Immature natural killer cell (primary cell): ENCODE measurements at regions not wholly inside any gene's neighbourhood (a gene's known extent, or its start where the extent isn't known, plus 50 kb on each side); places are given as distances from the start of the nearest gene placed in this dataset.

Experiments used
- DNase-seq, 3 donors: peaks; one replicate each; pipeline ENCODE4 v3.0.0; 2022; ENCODE audit warnings: mixed read lengths in 1 of 3
- H3K27ac Mint-ChIP-seq, 6 donors: one replicate each; pipeline ENCODE4 v1.8.0; 2020; ENCODE audit warnings: mixed read lengths in 6 of 6, mild to moderate bottlenecking in 5 of 6, inconsistent platforms in 4 of 6, moderate library complexity in 3 of 6
- H3K27me3 Mint-ChIP-seq, 3 donors: one replicate each; pipeline ENCODE4 v1.8.0; 2020 to 2021; ENCODE audit warnings: low read depth in 3 of 3, mild to moderate bottlenecking in 3 of 3, mixed read lengths in 3 of 3, moderate library complexity in 3 of 3, inconsistent platforms in 1 of 3
- H3K36me3 Mint-ChIP-seq, 3 donors: one replicate each; pipeline ENCODE4 v1.8.0; 2020; ENCODE audit warnings: mixed read lengths in 3 of 3, inconsistent platforms in 2 of 3, mild to moderate bottlenecking in 2 of 3
- H3K4me1 Mint-ChIP-seq, 2 donors: one replicate each; pipeline ENCODE4 v1.8.0; 2020; ENCODE audit warnings: inconsistent platforms in 2 of 2, mild to moderate bottlenecking in 2 of 2, mixed read lengths in 2 of 2, moderate library complexity in 1 of 2
- H3K4me3 Mint-ChIP-seq, 5 donors: one replicate each; pipeline ENCODE4 v1.8.0; 2020; ENCODE audit warnings: mild to moderate bottlenecking in 5 of 5, mixed read lengths in 5 of 5, inconsistent platforms in 3 of 5, moderate library complexity in 3 of 5
- H3K9me3 Mint-ChIP-seq, 6 donors: one replicate each; pipeline ENCODE4 v1.8.0; 2020; ENCODE audit warnings: mild to moderate bottlenecking in 6 of 6, mixed read lengths in 6 of 6, inconsistent platforms in 4 of 6, moderate library complexity in 3 of 6

GRCh38 chr14:106200541-106201315 is 674.3 kb downstream of the TMEM121 start:
- Mint-ChIP-seq H3K4me1 (no peaks in the 10 kb centered on the region), H3K36me3 (peaks cover 0 to 3% (median 0%) of the 10 kb centered on the region in 3 donors), H3K9me3 (no peaks in the 10 kb centered on the region), H3K27me3 (peaks cover 3 to 12% (median 11%) of the 10 kb centered on the region in 3 donors), H3K4me3 (no peak overlapping the region), H3K27ac (no peak overlapping the region)
- DNase-seq, result no peak

GRCh38 chr14:106201376-106201775 is 675.0 kb downstream of the TMEM121 start:
- Mint-ChIP-seq H3K4me3 (no peak overlapping the region), H3K27me3 (peaks cover 3 to 12% (median 12%) of the 10 kb centered on the region in 3 donors), H3K36me3 (peaks cover 0 to 3% (median 0%) of the 10 kb centered on the region in 3 donors), H3K9me3 (no peaks in the 10 kb centered on the region), H3K27ac (no peak overlapping the region), H3K4me1 (no peaks in the 10 kb centered on the region)
- DNase-seq, result no peak

GRCh38 chr14:106203438-106203837 is 677.1 kb downstream of the TMEM121 start:
- no peak overlapping the region for H3K27ac Mint-ChIP-seq
- peaks cover 7 to 12% (median 8%) of the 10 kb centered on the region in 3 donors for H3K27me3 Mint-ChIP-seq
- no peak for DNase-seq
- no peaks in the 10 kb centered on the region for H3K4me1 Mint-ChIP-seq
- no peaks in the 10 kb centered on the region for H3K36me3 Mint-ChIP-seq
- H3K4me3 Mint-ChIP-seq, result no peak overlapping the region
- H3K9me3 Mint-ChIP-seq, result no peaks in the 10 kb centered on the region

- H3K9me3 Mint-ChIP-seq, result no peaks in the 10 kb centered on the region
- H3K27ac Mint-ChIP-seq, result no peak overlapping the region
Measured at GRCh38 chr14:106204063-106204462, 677.7 kb downstream of the TMEM121 start.

GRCh38 chr14:106207316-106207715 is 680.9 kb downstream of the TMEM121 start:
- H3K36me3 Mint-ChIP-seq, result no peaks in the 10 kb centered on the region
- no peak overlapping the region for H3K27ac Mint-ChIP-seq
- DNase-seq, result no peak
- H3K9me3 Mint-ChIP-seq, result no peaks in the 10 kb centered on the region
- H3K4me3 Mint-ChIP-seq, result no peak overlapping the region
- peaks cover 0 to 5% of the 10 kb centered on the region in 2 donors for H3K4me1 Mint-ChIP-seq
- peaks cover 6 to 23% (median 7%) of the 10 kb centered on the region in 3 donors for H3K27me3 Mint-ChIP-seq

More at GRCh38 chr14:106204063-106204462, 677.7 kb downstream of the TMEM121 start:
- no peaks in the 10 kb centered on the region for H3K4me1 Mint-ChIP-seq
- no peak for DNase-seq
- H3K36me3 Mint-ChIP-seq, result no peaks in the 10 kb centered on the region
- H3K27me3 Mint-ChIP-seq, result peaks cover 7 to 15% (median 7%) of the 10 kb centered on the region in 3 donors
- H3K4me3 Mint-ChIP-seq, result no peak overlapping the region

- Mint-ChIP-seq H3K4me3 (no peak overlapping the region), H3K4me1 (peaks cover 0 to 5% of the 10 kb centered on the region in 2 donors), H3K36me3 (no peaks in the 10 kb centered on the region), H3K27ac (no peak overlapping the region), H3K9me3 (no peaks in the 10 kb centered on the region), H3K27me3 (peaks cover 6 to 23% (median 10%) of the 10 kb centered on the region in 3 donors)
- DNase-seq, result no peak
Measured at GRCh38 chr14:106208794-106209193, 682.4 kb downstream of the TMEM121 start.

GRCh38 chr14:106209755-106210154 is 683.4 kb downstream of the TMEM121 start:
- H3K4me1 Mint-ChIP-seq, result peaks cover 0 to 5% of the 10 kb centered on the region in 2 donors
- peaks cover 6 to 27% (median 7%) of the 10 kb centered on the region in 3 donors for H3K27me3 Mint-ChIP-seq
- no peak for DNase-seq
- H3K4me3 Mint-ChIP-seq, result peak overlapping the region in 3 of 5 donors; percentile 7 to 41 (median 15)
- peak overlapping the region in 3 of 6 donors; percentile 2 to 73 (median 12) for H3K27ac Mint-ChIP-seq
- no peaks in the 10 kb centered on the region for H3K36me3 Mint-ChIP-seq
- no peaks in the 10 kb centered on the region for H3K9me3 Mint-ChIP-seq

- Mint-ChIP-seq H3K36me3 (no peaks in the 10 kb centered on the region), H3K4me1 (peaks cover 0 to 5% of the 10 kb centered on the region in 2 donors), H3K4me3 (no peak overlapping the region), H3K9me3 (no peaks in the 10 kb centered on the region), H3K27me3 (peaks cover 6 to 25% (median 7%) of the 10 kb centered on the region in 3 donors), H3K27ac (no peak overlapping the region)
- DNase-seq, result peak in 1 of 3 donors; percentile 17
Measured at GRCh38 chr14:106210650-106211049, 684.3 kb downstream of the TMEM121 start.

GRCh38 chr14:106211334-106211900 is 685.0 kb downstream of the TMEM121 start:
- Mint-ChIP-seq H3K9me3 (no peaks in the 10 kb centered on the region), H3K4me1 (peaks cover 0 to 5% of the 10 kb centered on the region in 2 donors), H3K27me3 (peaks cover 6 to 22% (median 7%) of the 10 kb centered on the region in 3 donors), H3K4me3 (no peak overlapping the region), H3K27ac (no peak overlapping the region), H3K36me3 (no peaks in the 10 kb centered on the region)
- no peak for DNase-seq

- no peaks in the 10 kb centered on the region for H3K9me3 Mint-ChIP-seq
- no peaks in the 10 kb centered on the region for H3K36me3 Mint-ChIP-seq
- no peak overlapping the region for H3K4me3 Mint-ChIP-seq
- H3K4me1 Mint-ChIP-seq, result peaks cover 0 to 4% of the 10 kb centered on the region in 2 donors
- H3K27me3 Mint-ChIP-seq, result peaks cover 0 to 17% (median 7%) of the 10 kb centered on the region in 3 donors
- no peak overlapping the region for H3K27ac Mint-ChIP-seq
- DNase-seq, result no peak
Measured at GRCh38 chr14:106215229-106215628, 688.8 kb downstream of the TMEM121 start.

- peaks cover 0 to 6% of the 10 kb centered on the region in 2 donors for H3K4me1 Mint-ChIP-seq
- H3K27ac Mint-ChIP-seq, result no peak overlapping the region
- H3K27me3 Mint-ChIP-seq, result peaks cover 0 to 10% (median 5%) of the 10 kb centered on the region in 3 donors
- no peak for DNase-seq
- H3K9me3 Mint-ChIP-seq, result no peaks in the 10 kb centered on the region
- H3K36me3 Mint-ChIP-seq, result no peaks in the 10 kb centered on the region
- no peak overlapping the region for H3K4me3 Mint-ChIP-seq
Measured at GRCh38 chr14:106216679-106217078, 690.3 kb downstream of the TMEM121 start.

GRCh38 chr14:106218174-106218573 is 691.8 kb downstream of the TMEM121 start:
- H3K27ac Mint-ChIP-seq, result no peak overlapping the region
- no peaks in the 10 kb centered on the region for H3K36me3 Mint-ChIP-seq
- H3K4me3 Mint-ChIP-seq, result no peak overlapping the region
- no peak for DNase-seq
- H3K4me1 Mint-ChIP-seq, result peaks cover 6 to 15% of the 10 kb centered on the region in 2 donors
- no peaks in the 10 kb centered on the region for H3K9me3 Mint-ChIP-seq
- peaks cover under 1 to 13% (median 2%) of the 10 kb centered on the region in 3 donors for H3K27me3 Mint-ChIP-seq

GRCh38 chr14:106222311-106222710 is 695.9 kb downstream of the TMEM121 start:
- Mint-ChIP-seq H3K9me3 (no peaks in the 10 kb centered on the region), H3K36me3 (no peaks in the 10 kb centered on the region), H3K27me3 (peaks cover 4 to 18% (median 7%) of the 10 kb centered on the region in 3 donors), H3K4me3 (peak overlapping the region in 1 of 5 donors; percentile 22), H3K27ac (peak overlapping the region in 4 of 6 donors; percentile 68 to 89 (median 84)), H3K4me1 (peaks cover 12 to 18% of the 10 kb centered on the region in 2 donors)
- no peak for DNase-seq

GRCh38 chr14:106222731-106223130 is 696.3 kb downstream of the TMEM121 start:
- Mint-ChIP-seq H3K9me3 (no peaks in the 10 kb centered on the region), H3K4me3 (peak overlapping the region; percentile 17 to 74 (median 56)), H3K27ac (peak overlapping the region in 5 of 6 donors; percentile 68 to 89 (median 86)), H3K27me3 (peaks cover 4 to 18% (median 7%) of the 10 kb centered on the region in 3 donors), H3K4me1 (peaks cover 12 to 18% of the 10 kb centered on the region in 2 donors), H3K36me3 (no peaks in the 10 kb centered on the region)
- no peak for DNase-seq
